ENCODE measurements at regions not wholly inside any gene's neighbourhood (a gene's known extent, or its start where the extent isn't known, plus 50 kb on each side); places are given as distances from the start of the nearest gene placed in this dataset.

GRCh38 chr5:72042097-72042496 is 65.2 kb upstream of the MAP1B start:
- TF ChIP-seq RAD21 (conservative IDR thresholded peaks at IDR 0.05 in 1 of 2, IDR thresholded peaks at IDR 0.05 in 1 of 2) (no peak), JUN (IDR thresholded peaks at IDR 0.05) (no peak), HES2 (IDR thresholded peaks at IDR 0.05) (no peak), FOSL2 (IDR thresholded peaks at IDR 0.05) (no peak), FOSL2 (CRISPR knock-in tag; IDR thresholded peaks at IDR 0.05) (no peak), TFCP2L1 (CRISPR knock-in tag; IDR thresholded peaks at IDR 0.05) (no peak)
- CTCF ChIA-PET: interaction anchor here (1.4 kb wide), 1 partner anchor 18 kb away, joined by 3 read pairs; no protein-coding TSS in a partner anchor
- Histone ChIP-seq H3K9me3 (0 out of 3 replicates have a peak, but pooled peaks cover under 1% of the 10 kb centered on the region), H3K4me3 (no peak overlapping the region), H3K4me1 (0 out of 3 replicates have a peak, but pooled peaks cover 3% of the 10 kb centered on the region), H3K27ac (no peak overlapping the region), H3K4me2 (no peak overlapping the region)
- ATAC-seq (no peak), FAIRE-seq (no peak), DNase-seq (ENCODE audit: low read depth in 1 of 2, low spot score in 1 of 2) (no peak)
- 63% methylated on average over 1 of the region's 1 CpG for WGBS (ENCODE audit: missing lambda C conversion rate)
- POLR2A ChIA-PET: no interaction called here

GRCh38 chr5:72045692-72046091 is 61.6 kb upstream of the MAP1B start:
- CTCF ChIA-PET: no interaction called here

GRCh38 chr5:72046106-72046505 is 61.2 kb upstream of the MAP1B start:
- ATAC-seq (no peak), FAIRE-seq (no peak), DNase-seq (ENCODE audit: low read depth in 1 of 2, low spot score in 1 of 2) (no peak)
- TF ChIP-seq CTCF (IDR thresholded peaks at IDR 0.05) (no peak), MAX (IDR thresholded peaks at IDR 0.05) (no peak), TP53 (CRISPR knock-in tag; IDR thresholded peaks at IDR 0.05) (no peak), MAFK (IDR thresholded peaks at IDR 0.05; ENCODE audit: partially characterized antibody) (no peak)
- H3K27ac ChIP-seq: no peak overlapping the region
- no peaks in the 10 kb centered on the region for H3K4me1 ChIP-seq
- H3K9me3 ChIP-seq: 0 out of 3 replicates have a peak, but pooled peaks cover 10% of the 10 kb centered on the region
- no peak overlapping the region for H3K4me3 ChIP-seq
- CTCF ChIA-PET: no interaction called here
- 13% methylated on average over 1 of the region's 1 CpG for WGBS (ENCODE audit: missing lambda C conversion rate)
- no peak overlapping the region for H3K4me2 ChIP-seq
- POLR2A ChIA-PET: no interaction called here

More at GRCh38 chr5:72045692-72046091, 61.6 kb upstream of the MAP1B start:
- H3K27ac ChIP-seq: no peak overlapping the region
- WGBS (ENCODE audit: missing lambda C conversion rate): 9% methylated on average over 1 of the region's 1 CpG
- POLR2A ChIA-PET: no interaction called here
- no peak for TF ChIP-seq PBX3 (IDR thresholded peaks at IDR 0.05)
- TF ChIP-seq MAFK (IDR thresholded peaks at IDR 0.05; ENCODE audit: partially characterized antibody): no peak
- no peak for TF ChIP-seq MAX (IDR thresholded peaks at IDR 0.05)
- no peaks in the 10 kb centered on the region for H3K4me1 ChIP-seq
- no peak for ATAC-seq
- no peak overlapping the region for H3K4me2 ChIP-seq
- no peak overlapping the region for H3K4me3 ChIP-seq
- FAIRE-seq: no peak
- H3K9me3 ChIP-seq: 0 out of 3 replicates have a peak, but pooled peaks cover 10% of the 10 kb centered on the region
- no peak for DNase-seq (ENCODE audit: low read depth in 1 of 2, low spot score in 1 of 2)

GRCh38 chr5:72055636-72056035 is 51.6 kb upstream of the MAP1B start:
- H3K4me1 ChIP-seq: no peaks in the 10 kb centered on the region
- CTCF ChIA-PET: interaction anchor here (1.2 kb wide), 1 partner anchor 35 kb away, joined by 3 read pairs; no protein-coding TSS in a partner anchor
- no peak for TF ChIP-seq RARB (CRISPR knock-in tag; IDR thresholded peaks at IDR 0.05)
- WGBS (ENCODE audit: missing lambda C conversion rate): 46% methylated on average over 1 of the region's 1 CpG
- no peak overlapping the region for H3K27ac ChIP-seq
- FAIRE-seq (no peak), ATAC-seq (no peak; a peak in 1 of 6 replicates), DNase-seq (ENCODE audit: low read depth in 1 of 2, low spot score in 1 of 2) (no peak)
- H3K9me3 ChIP-seq: no peaks in the 10 kb centered on the region
- H3K4me3 ChIP-seq: no peak overlapping the region
- POLR2A ChIA-PET: no interaction called here
- no peak overlapping the region for H3K4me2 ChIP-seq

Measured in A549 (cell line).